ENCODE measurements at regions not wholly inside any gene's neighbourhood (a gene's known extent, or its start where the extent isn't known, plus 50 kb on each side); places are given as distances from the start of the nearest gene placed in this dataset.

- H3K4me1 ChIP-seq (ENCODE audit: low read length) = peaks cover 10% of the 10 kb centered on the region
- H3K27me3 ChIP-seq (ENCODE audit: low read depth, low read length) = 0 out of 2 replicates have a peak, but pooled peaks cover 3% of the 10 kb centered on the region
- H3K4me3 ChIP-seq (ENCODE audit: low read length) = no peak overlapping the region
- H2AFZ ChIP-seq (ENCODE audit: low read depth, low read length) = no peak overlapping the region
- no peak overlapping the region for H3K27ac ChIP-seq (ENCODE audit: low read length)
- no peaks in the 10 kb centered on the region for H4K20me1 ChIP-seq (ENCODE audit: insufficient read depth, low read length)
- no peaks in the 10 kb centered on the region for H3K36me3 ChIP-seq (replicated peaks; ENCODE audit: low read depth, low read length)
- H3K9me3 ChIP-seq (ENCODE audit: insufficient read depth, low read length) = no peaks in the 10 kb centered on the region
- no peak for TF ChIP-seq EZH2phosphoT487 (IDR thresholded peaks at IDR 0.05; ENCODE audit: low read depth)
- TF ChIP-seq, protein P1, sequence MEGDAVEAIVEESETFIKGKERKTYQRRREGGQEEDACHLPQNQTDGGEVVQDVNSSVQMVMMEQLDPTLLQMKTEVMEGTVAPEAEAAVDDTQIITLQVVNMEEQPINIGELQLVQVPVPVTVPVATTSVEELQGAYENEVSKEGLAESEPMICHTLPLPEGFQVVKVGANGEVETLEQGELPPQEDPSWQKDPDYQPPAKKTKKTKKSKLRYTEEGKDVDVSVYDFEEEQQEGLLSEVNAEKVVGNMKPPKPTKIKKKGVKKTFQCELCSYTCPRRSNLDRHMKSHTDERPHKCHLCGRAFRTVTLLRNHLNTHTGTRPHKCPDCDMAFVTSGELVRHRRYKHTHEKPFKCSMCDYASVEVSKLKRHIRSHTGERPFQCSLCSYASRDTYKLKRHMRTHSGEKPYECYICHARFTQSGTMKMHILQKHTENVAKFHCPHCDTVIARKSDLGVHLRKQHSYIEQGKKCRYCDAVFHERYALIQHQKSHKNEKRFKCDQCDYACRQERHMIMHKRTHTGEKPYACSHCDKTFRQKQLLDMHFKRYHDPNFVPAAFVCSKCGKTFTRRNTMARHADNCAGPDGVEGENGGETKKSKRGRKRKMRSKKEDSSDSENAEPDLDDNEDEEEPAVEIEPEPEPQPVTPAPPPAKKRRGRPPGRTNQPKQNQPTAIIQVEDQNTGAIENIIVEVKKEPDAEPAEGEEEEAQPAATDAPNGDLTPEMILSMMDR (IDR thresholded peaks at IDR 0.05; ENCODE audit: low read depth, low read length) = no peak
- H3K9ac ChIP-seq (ENCODE audit: low read length) = no peak overlapping the region
- H3K79me2 ChIP-seq (ENCODE audit: low read length) = no peaks in the 10 kb centered on the region
- H3K4me2 ChIP-seq (ENCODE audit: low read length) = no peak overlapping the region
Measured at GRCh38 chr4:41432881-41433280, 105.1 kb upstream of the LIMCH1 start.

DNA sequence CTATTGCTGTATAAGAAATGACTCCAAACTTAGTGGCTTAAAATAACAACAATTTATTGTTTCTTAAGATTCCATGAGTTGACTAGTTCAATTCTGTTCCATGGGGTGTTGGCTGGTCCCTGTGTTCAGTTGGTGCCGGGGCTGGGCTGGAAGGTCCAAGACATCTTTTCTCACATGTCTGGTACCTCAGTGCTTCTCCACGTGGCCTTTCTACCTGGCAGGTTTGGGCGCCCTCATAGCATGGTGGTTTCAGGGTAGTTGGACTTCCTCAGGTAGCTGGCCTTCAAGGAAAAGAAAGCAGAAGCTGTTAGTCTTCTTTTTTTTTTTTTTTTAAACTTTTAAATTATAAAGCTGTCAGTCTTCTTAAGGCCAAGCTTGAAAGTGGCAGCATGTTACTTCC, 104.6 kb upstream of the LIMCH1 start:
- no peaks in the 10 kb centered on the region for H3K9me3 ChIP-seq (ENCODE audit: insufficient read depth, low read length)
- H3K27ac ChIP-seq (ENCODE audit: low read length) = no peak overlapping the region
- no peak overlapping the region for H3K4me2 ChIP-seq (ENCODE audit: low read length)
- H2AFZ ChIP-seq (ENCODE audit: low read depth, low read length) = no peak overlapping the region
- H3K9ac ChIP-seq (ENCODE audit: low read length) = no peak overlapping the region
- no peaks in the 10 kb centered on the region for H3K36me3 ChIP-seq (replicated peaks; ENCODE audit: low read depth, low read length)
- peaks cover 11% of the 10 kb centered on the region for H3K4me1 ChIP-seq (ENCODE audit: low read length)
- H3K79me2 ChIP-seq (ENCODE audit: low read length) = no peaks in the 10 kb centered on the region
- H3K27me3 ChIP-seq (ENCODE audit: low read depth, low read length) = 0 out of 2 replicates have a peak, but pooled peaks cover 3% of the 10 kb centered on the region
- H3K4me3 ChIP-seq (ENCODE audit: low read length) = no peak overlapping the region
- no peak for TF ChIP-seq EZH2phosphoT487 (IDR thresholded peaks at IDR 0.05; ENCODE audit: low read depth)
- TF ChIP-seq, protein P1 (IDR thresholded peaks at IDR 0.05; ENCODE audit: low read depth, low read length) = no peak
- no peaks in the 10 kb centered on the region for H4K20me1 ChIP-seq (ENCODE audit: insufficient read depth, low read length)

GRCh38 chr4:41435510-41435909, 102.4 kb upstream of the LIMCH1 start:
- Histone ChIP-seq H3K36me3 (replicated peaks; ENCODE audit: low read depth, low read length) (no peaks in the 10 kb centered on the region), H3K27me3 (ENCODE audit: low read depth, low read length) (0 out of 2 replicates have a peak, but pooled peaks cover 3% of the 10 kb centered on the region), H3K79me2 (ENCODE audit: low read length) (no peaks in the 10 kb centered on the region), H4K20me1 (ENCODE audit: insufficient read depth, low read length) (no peaks in the 10 kb centered on the region), H3K27ac (ENCODE audit: low read length) (no peak overlapping the region), H3K4me2 (ENCODE audit: low read length) (no peak overlapping the region), H3K9me3 (ENCODE audit: insufficient read depth, low read length) (no peaks in the 10 kb centered on the region), H3K4me1 (ENCODE audit: low read length) (peaks cover 11% of the 10 kb centered on the region), H3K4me3 (ENCODE audit: low read length) (no peak overlapping the region), H3K9ac (ENCODE audit: low read length) (no peak overlapping the region), H2AFZ (ENCODE audit: low read depth, low read length) (no peak overlapping the region)
- no peak for TF ChIP-seq EZH2phosphoT487 (IDR thresholded peaks at IDR 0.05; ENCODE audit: low read depth)
- TF ChIP-seq, protein P1 (IDR thresholded peaks at IDR 0.05; ENCODE audit: low read depth, low read length) = no peak

DNA sequence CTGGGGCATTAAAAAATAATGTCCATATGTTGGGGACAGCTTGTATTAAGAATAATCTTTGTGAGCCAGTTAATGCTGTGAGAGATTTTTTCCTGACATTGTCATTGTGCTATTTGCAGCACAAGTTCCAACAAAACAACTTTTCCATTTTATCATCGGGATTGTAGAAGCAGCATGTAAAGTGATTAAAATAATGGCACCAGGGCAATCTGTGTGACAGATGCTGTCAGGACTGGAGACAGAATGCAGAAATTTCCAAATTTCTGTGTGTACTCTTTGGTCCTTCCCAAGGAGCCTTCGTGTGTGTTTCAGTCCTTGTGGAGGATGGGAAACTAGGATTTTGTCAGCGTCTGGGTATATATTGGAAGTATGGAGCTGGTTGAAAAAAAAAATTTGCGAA, 101.5 kb upstream of the LIMCH1 start:
- Histone ChIP-seq H3K79me2 (ENCODE audit: low read length) (no peaks in the 10 kb centered on the region), H3K27me3 (ENCODE audit: low read depth, low read length) (0 out of 2 replicates have a peak, but pooled peaks cover 3% of the 10 kb centered on the region), H3K4me2 (ENCODE audit: low read length) (no peak overlapping the region), H3K27ac (ENCODE audit: low read length) (no peak overlapping the region), H3K4me1 (ENCODE audit: low read length) (peaks cover 11% of the 10 kb centered on the region), H4K20me1 (ENCODE audit: insufficient read depth, low read length) (no peaks in the 10 kb centered on the region), H3K36me3 (replicated peaks; ENCODE audit: low read depth, low read length) (no peaks in the 10 kb centered on the region), H3K9ac (ENCODE audit: low read length) (no peak overlapping the region), H2AFZ (ENCODE audit: low read depth, low read length) (no peak overlapping the region), H3K4me3 (ENCODE audit: low read length) (no peak overlapping the region), H3K9me3 (ENCODE audit: insufficient read depth, low read length) (no peaks in the 10 kb centered on the region)
- TF ChIP-seq EZH2phosphoT487 (IDR thresholded peaks at IDR 0.05; ENCODE audit: low read depth) = no peak
- TF ChIP-seq, protein P1 (IDR thresholded peaks at IDR 0.05; ENCODE audit: low read depth, low read length) = no peak

All from OCI-LY3 (cell line).